Activated naive CD4-positive, alpha-beta T cell treated with anti-CD3 and anti-CD28 coated beads for 36 hours (primary cell): ENCODE measurements at regions not wholly inside any gene's neighbourhood (a gene's known extent, or its start where the extent isn't known, plus 50 kb on each side); places are given as distances from the start of the nearest gene placed in this dataset.

Experiments
- CTCF ChIA-PET: fragments of 350-600 bp; sonication (Branson Sonifier 250); formaldehyde crosslinking; loops from one replicate; lab custom pipeline; 2021; ENCODE audit warnings: antibody characterized with exemption; lab: Charles Lee
- DNase-seq: peaks from one replicate; pipeline ENCODE4 v3.0.0-alpha.2; 2020
- H3K27ac Mint-ChIP-seq: one replicate; pipeline ENCODE4 v1.8.0; 2021; ENCODE audit warnings: mild to moderate bottlenecking, mixed read lengths
- H3K27me3 Mint-ChIP-seq: one replicate; pipeline ENCODE4 v1.8.0; 2021; ENCODE audit warnings: low read depth, mixed read lengths
- H3K36me3 Mint-ChIP-seq: one replicate; pipeline ENCODE4 v1.8.0; 2021; ENCODE audit warnings: low read depth, mixed read lengths
- H3K4me1 Mint-ChIP-seq: one replicate; pipeline ENCODE4 v1.8.0; 2021; ENCODE audit warnings: low read depth, mixed read lengths
- H3K4me3 Mint-ChIP-seq: one replicate; pipeline ENCODE4 v1.8.0; 2021; ENCODE audit warnings: mild to moderate bottlenecking, moderate library complexity, mixed read lengths
- H3K9me3 Mint-ChIP-seq: one replicate; pipeline ENCODE4 v1.8.0; 2021; ENCODE audit warnings: mixed read lengths
- intact Hi-C: fragments of 100-400 bp; cut with micrococcal nuclease; formaldehyde crosslinking; loops from one replicate; pipeline ENCODE4 v1.15.1; 2023

DNA sequence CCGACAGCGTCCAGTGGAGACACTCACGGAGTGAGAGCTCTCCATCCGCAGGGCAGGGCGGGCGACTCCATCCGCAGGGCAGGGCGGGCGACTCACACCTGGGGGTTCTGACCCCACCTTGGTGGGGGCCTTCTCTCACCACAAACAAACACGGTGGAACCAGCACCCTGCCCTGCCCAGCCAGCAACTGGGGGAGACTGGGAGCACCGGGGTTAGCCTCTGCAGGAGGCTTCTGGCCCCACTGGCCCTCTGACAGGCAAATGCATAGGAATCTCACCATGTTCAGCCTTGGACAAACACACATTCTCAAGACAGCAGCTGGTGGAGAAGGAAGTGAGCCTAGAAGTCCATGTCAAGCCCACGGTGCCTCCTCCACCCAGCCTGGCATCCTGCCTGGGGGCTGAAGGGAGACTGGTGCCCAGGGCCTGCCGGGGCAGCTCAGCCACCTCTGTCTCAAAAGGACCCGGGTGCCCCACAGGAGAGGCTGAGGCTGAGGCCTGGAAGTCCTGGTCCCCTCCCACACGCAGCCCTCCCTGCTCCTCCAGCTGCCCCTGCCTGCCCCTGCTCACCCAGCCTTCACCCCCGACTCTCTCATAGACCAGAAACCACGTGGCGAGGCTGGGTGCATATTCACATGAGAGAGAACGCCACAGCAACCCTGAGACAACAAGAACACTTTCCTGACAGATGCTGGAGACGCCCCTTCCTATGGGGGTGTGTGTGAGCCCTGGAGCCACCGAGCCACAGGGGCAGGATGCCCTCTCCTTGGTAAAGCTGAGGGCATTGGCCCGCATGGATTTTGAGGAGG lies 98.4 kb upstream of the B3GAT1 start:
- H3K36me3 Mint-ChIP-seq = no peaks in the 10 kb centered on the region
- DNase-seq = no peak
- H3K4me1 Mint-ChIP-seq = no peaks in the 10 kb centered on the region
- intact Hi-C loops = no loop called here
- no peaks in the 10 kb centered on the region for H3K9me3 Mint-ChIP-seq
- H3K27me3 Mint-ChIP-seq = peaks cover 4% of the 10 kb centered on the region
- H3K4me3 Mint-ChIP-seq = no peak overlapping the region
- CTCF ChIA-PET = no interaction called here
- H3K27ac Mint-ChIP-seq = no peak overlapping the region

DNA sequence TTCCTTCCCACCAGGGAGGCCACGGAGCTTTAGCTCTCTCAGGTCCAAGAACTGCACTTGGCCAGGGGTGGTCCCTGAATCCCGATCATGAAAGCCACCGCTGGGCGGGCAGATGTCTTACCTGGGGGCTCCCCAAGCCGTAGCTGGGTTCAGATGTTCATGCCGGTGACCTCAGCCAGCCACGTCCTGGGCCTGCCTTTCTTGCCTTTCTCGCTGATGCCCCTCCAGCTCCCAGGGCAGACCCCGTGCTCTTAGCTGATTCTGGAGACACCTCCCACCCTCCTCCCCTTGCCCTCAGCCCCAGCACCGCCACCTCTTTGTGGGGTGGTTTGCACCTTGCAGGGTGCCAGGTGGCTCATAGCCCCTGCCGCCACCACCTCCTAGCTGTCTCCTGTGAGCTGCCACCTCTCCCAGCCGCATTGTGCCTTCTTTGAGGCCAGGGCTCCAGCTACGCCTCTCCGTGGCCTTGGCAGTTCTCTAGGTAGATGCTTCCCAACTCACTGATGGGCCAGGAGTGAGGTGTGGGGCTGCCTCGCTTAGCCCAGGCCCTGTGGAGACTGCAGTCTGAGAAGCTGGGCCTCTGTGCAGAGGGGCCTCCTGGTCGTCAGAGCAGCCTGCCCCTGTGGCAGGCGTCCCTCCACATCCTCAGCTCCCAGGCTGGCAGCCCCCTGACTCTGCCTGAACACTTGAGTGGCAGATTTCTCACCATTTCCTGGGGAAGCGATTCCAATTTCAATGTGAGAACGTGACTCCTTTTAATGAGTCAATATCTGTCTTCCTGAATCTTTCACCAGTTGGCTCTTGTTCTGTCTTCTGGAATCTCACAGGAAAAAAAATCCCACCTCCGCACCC lies 97.6 kb upstream of the B3GAT1 start:
- no peak for DNase-seq
- Mint-ChIP-seq H3K4me3 (no peak overlapping the region), H3K9me3 (no peaks in the 10 kb centered on the region), H3K36me3 (no peaks in the 10 kb centered on the region), H3K27ac (no peak overlapping the region), H3K27me3 (peaks cover 6% of the 10 kb centered on the region), H3K4me1 (no peaks in the 10 kb centered on the region)
- CTCF ChIA-PET = no interaction called here
- intact Hi-C loops = no loop called here

DNA sequence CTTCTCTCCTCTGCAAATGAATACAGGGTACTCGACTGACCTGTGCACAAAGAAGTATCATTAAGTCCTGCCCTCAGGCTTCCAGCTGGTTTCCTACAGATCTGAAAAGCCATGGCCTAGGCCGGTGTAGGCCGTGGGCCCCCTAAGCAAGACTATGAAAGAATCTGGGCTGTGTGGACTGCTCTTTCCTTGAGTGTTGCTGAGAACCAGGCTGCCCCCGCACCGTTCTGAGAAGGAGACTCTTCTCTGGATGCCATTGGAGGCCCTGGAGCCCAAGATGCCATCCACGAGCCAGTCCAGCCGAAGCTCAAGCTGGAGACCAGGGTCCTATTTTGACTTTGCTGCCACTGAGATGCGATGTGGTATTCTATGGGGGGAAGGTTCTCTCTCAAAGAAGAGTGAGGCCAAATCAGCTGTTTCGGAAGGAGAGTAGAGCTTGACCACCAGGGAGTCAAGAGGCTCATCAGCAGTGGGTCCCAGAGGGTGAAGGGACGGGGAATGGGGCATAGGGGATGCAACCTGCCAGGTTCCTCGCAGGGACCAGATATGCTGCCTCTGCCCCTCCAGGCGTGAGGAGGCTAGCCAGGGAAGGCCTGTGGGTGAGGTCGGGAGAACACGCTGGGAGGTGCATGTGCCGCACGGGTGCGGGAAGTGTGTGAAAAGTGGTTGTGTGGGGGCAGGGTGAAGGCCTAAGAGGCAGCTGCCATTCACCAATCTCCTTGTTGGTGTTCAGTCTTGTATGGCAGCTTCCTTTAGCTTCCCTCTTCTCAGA lies 96.4 kb upstream of the B3GAT1 start:
- Mint-ChIP-seq H3K36me3 (no peaks in the 10 kb centered on the region), H3K27me3 (peaks cover 11% of the 10 kb centered on the region), H3K27ac (no peak overlapping the region), H3K4me3 (no peak overlapping the region), H3K4me1 (no peaks in the 10 kb centered on the region), H3K9me3 (no peaks in the 10 kb centered on the region)
- intact Hi-C loops = no loop called here
- DNase-seq = no peak
- CTCF ChIA-PET = no interaction called here

- intact Hi-C loops = no loop called here
- Mint-ChIP-seq H3K4me3 (no peak overlapping the region), H3K9me3 (no peaks in the 10 kb centered on the region), H3K36me3 (no peaks in the 10 kb centered on the region), H3K4me1 (no peaks in the 10 kb centered on the region), H3K27me3 (peaks cover 22% of the 10 kb centered on the region), H3K27ac (no peak overlapping the region)
- DNase-seq = no peak
- CTCF ChIA-PET = interaction anchor here (0.8 kb wide), 1 partner anchor 146 kb away, joined by 3 read pairs; no protein-coding TSS in a partner anchor
Observed at GRCh38 chr11:134506046-134506445, 94.0 kb upstream of the B3GAT1 start.

DNA sequence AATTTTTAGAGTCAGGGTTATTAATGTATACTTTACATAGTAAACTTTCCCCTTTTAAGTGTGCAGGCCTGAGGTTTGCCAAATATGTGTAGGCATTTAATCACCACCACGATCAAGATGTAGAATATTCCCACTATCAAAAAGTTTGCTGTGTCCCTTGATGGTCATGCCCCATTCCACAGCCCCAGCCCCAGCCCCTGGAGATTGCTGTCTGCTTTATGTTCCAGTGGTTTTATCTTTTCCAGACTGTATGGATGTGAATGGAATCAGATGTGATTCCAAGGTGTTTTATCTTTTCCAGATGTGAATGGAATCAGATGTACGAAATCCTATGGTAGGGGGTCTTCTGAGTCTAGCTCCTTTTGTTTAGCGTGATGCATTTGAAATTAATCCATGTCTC lies 93.1 kb upstream of the B3GAT1 start:
- Mint-ChIP-seq H3K27ac (no peak overlapping the region), H3K9me3 (no peaks in the 10 kb centered on the region), H3K36me3 (no peaks in the 10 kb centered on the region), H3K27me3 (peaks cover 24% of the 10 kb centered on the region), H3K4me1 (no peaks in the 10 kb centered on the region), H3K4me3 (no peak overlapping the region)
- CTCF ChIA-PET = interaction anchor here (0.8 kb wide), 1 partner anchor 145 kb away, joined by 3 read pairs; no protein-coding TSS in a partner anchor
- intact Hi-C loops = no loop called here
- no peak for DNase-seq

DNA sequence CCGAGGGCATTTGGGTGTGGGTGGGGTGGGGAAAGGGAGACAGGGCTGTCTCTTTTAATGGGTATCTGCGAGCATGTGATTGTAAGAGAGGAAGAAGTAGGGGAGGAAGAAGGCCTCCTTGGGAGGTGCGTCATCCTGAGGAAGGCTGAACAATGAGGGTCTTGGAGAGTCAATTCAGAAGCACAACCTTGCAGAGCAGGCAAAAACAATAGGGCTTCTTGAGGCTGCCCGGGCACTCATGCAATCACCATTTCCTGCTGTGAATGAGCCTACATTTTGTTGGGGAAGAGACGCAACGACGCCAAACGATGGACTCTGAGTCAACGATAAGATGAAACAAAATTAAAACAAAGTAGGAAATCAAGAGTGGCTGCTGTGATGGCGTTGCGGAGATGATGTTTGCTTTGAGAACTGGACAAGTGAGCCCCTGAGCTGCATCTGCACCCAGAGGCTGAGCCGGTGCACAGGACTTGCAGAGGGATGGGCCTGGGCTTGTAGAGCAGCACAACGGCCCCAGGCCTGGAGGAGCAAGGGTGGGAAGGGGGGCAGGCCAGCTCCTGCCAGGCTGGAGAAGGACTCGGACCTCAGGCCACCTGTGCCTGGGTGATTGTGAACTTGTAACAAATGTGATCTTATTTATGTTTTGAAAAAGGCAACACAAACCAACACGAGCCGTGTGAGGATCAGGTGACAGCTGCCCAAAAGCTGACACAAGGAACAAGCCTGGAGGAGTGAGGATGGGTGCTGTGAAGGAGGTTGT lies 92.3 kb upstream of the B3GAT1 start:
- intact Hi-C loops = no loop called here
- Mint-ChIP-seq H3K36me3 (no peaks in the 10 kb centered on the region), H3K4me1 (no peaks in the 10 kb centered on the region), H3K27ac (no peak overlapping the region), H3K9me3 (no peaks in the 10 kb centered on the region), H3K27me3 (peaks cover 24% of the 10 kb centered on the region), H3K4me3 (no peak overlapping the region)
- CTCF ChIA-PET = no interaction called here
- DNase-seq = no peak

GRCh38 chr11:134503596-134503995 lies 91.6 kb upstream of the B3GAT1 start:
- CTCF ChIA-PET = no interaction called here
- Mint-ChIP-seq H3K4me3 (no peak overlapping the region), H3K27ac (no peak overlapping the region), H3K36me3 (no peaks in the 10 kb centered on the region), H3K4me1 (no peaks in the 10 kb centered on the region), H3K27me3 (peaks cover 26% of the 10 kb centered on the region), H3K9me3 (no peaks in the 10 kb centered on the region)
- no peak for DNase-seq
- intact Hi-C loops = no loop called here

GRCh38 chr11:134503100-134503499 lies 91.1 kb upstream of the B3GAT1 start:
- H3K27me3 Mint-ChIP-seq = peaks cover 26% of the 10 kb centered on the region
- H3K36me3 Mint-ChIP-seq = no peaks in the 10 kb centered on the region
- intact Hi-C loops = no loop called here
- CTCF ChIA-PET = no interaction called here
- H3K4me3 Mint-ChIP-seq = no peak overlapping the region
- H3K27ac Mint-ChIP-seq = no peak overlapping the region
- H3K9me3 Mint-ChIP-seq = no peaks in the 10 kb centered on the region
- no peak for DNase-seq
- H3K4me1 Mint-ChIP-seq = no peaks in the 10 kb centered on the region

- Mint-ChIP-seq H3K4me1 (no peaks in the 10 kb centered on the region), H3K27me3 (peaks cover 26% of the 10 kb centered on the region), H3K9me3 (no peaks in the 10 kb centered on the region), H3K27ac (no peak overlapping the region), H3K4me3 (no peak overlapping the region), H3K36me3 (no peaks in the 10 kb centered on the region)
- intact Hi-C loops = no loop called here
- CTCF ChIA-PET = no interaction called here
- no peak for DNase-seq
Observed at GRCh38 chr11:134502153-134502550, 90.1 kb upstream of the B3GAT1 start.

DNA sequence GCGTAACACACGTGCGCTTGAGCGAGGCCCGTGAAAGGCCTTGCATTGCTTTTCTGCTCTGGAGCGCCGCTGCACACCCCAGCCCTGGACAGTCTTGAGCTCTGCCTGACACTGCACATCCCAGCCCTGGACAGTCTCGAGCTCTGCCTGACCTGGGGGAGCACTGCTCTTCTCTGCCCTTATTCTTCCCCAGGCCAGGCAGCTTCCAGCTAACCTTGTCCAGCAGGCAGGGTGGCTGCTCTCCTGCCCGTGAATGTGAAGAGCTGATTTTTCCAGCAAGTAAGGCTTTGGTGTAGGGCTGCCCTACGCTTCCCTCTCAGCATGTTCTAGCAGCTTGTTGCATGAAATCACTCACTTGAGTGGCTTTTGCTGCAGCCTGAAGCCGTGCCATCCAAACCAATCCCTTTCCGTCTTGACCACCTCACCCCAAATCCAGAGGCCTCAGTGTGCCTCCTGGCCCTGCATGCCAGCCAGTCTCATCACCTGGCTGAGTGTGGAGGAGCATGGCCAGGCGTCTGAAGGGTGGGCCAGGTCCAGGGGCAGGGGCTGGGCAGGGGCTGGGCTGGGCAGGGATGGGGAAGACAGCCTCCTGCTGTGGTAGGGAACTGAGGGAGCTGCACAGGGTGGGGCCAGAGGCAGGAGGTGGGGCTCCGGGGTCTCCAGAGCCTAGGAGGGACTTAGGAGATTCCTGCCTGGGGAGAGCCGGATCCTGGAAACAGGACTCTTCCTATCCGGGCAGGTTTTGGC lies 89.5 kb upstream of the B3GAT1 start:
- Mint-ChIP-seq H3K27me3 (peaks cover 26% of the 10 kb centered on the region), H3K4me1 (no peaks in the 10 kb centered on the region), H3K27ac (no peak overlapping the region), H3K4me3 (no peak overlapping the region), H3K9me3 (no peaks in the 10 kb centered on the region), H3K36me3 (no peaks in the 10 kb centered on the region)
- intact Hi-C loops = no loop called here
- DNase-seq = no peak
- CTCF ChIA-PET = no interaction called here

DNA sequence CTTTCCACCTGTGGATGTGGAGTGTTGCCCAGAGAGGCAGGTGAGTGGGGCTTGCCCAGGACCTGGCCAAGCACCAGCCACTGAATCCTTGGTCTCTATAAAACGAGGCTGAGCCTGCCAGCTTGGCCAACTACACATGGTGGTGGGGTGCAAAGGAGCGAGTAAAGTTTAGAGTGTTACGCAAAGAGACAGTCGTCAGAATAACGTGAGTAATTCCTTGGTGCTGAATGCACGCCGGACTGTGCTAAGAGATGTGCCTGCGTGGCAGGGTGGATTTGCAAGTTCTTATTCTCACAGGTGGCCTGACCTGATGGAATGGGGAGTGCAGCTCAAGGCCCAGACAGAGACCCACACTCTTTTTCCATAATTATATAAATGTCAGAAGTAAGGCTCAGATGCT lies 88.6 kb upstream of the B3GAT1 start:
- CTCF ChIA-PET = no interaction called here
- H3K27ac Mint-ChIP-seq = no peak overlapping the region
- H3K4me1 Mint-ChIP-seq = no peaks in the 10 kb centered on the region
- H3K9me3 Mint-ChIP-seq = peaks cover 3% of the 10 kb centered on the region
- DNase-seq = no peak
- no peak overlapping the region for H3K4me3 Mint-ChIP-seq
- peaks cover 26% of the 10 kb centered on the region for H3K27me3 Mint-ChIP-seq
- intact Hi-C loops = no loop called here
- H3K36me3 Mint-ChIP-seq = no peaks in the 10 kb centered on the region
